Stomach (tissue), 8 donors: ENCODE measurements at regions not wholly inside any gene's neighbourhood (a gene's known extent, or its start where the extent isn't known, plus 50 kb on each side); places are given as distances from the start of the nearest gene placed in this dataset.
A peak's percentile ranks its signal among the peaks of the same experiment; 100 is the strongest.

ENCODE experiments used
- DNase-seq, 2 donors: peaks; one replicate each; pipeline versions ENCODE4 v3.0.0 to v3.0.0-alpha.2; 2013 to 2019
- H3K27ac ChIP-seq, 5 donors: fragments of 200-600 bp in 4 of 5; sonication (generic) in 4 of 5; one replicate each; pipeline ENCODE4 v1.5.1; 2013 to 2019; ENCODE audit warnings: mild to moderate bottlenecking in 1 of 5, moderate library complexity in 1 of 5
- H3K27me3 ChIP-seq, 3 donors: fragments of 200-600 bp; sonication (generic); one replicate each; pipeline ENCODE4 v1.5.1; 2017 to 2019; ENCODE audit warnings: mixed run types in 1 of 3
- H3K36me3 ChIP-seq, 4 donors: fragments of 200-600 bp; sonication (generic); 1 replicate in 3 of 4; 2 replicates in 1 of 4; pipeline ENCODE4 v1.5.1; 2016 to 2019
- H3K4me1 ChIP-seq, 4 donors: fragments of 200-600 bp; sonication (generic); one replicate each; pipeline ENCODE4 v1.5.1; 2016 to 2019
- H3K4me3 ChIP-seq, 4 donors: fragments of 200-600 bp; sonication (generic) in 3 of 4; one replicate each; pipeline ENCODE4 v1.5.1; 2016 to 2019; ENCODE audit warnings: mild to moderate bottlenecking in 1 of 4
- H3K9me3 ChIP-seq, 4 donors: fragments of 200-600 bp; sonication (generic); one replicate each; pipeline ENCODE4 v1.5.1; 2016 to 2019
- CTCF ChIP-seq, 7 experiments: fragments of 450-650 bp in 4 of 7; fragments of 200-600 bp in 3 of 7; sonication (generic) in 3 of 7; IDR thresholded peaks; one replicate each; pipeline ENCODE4 v1.5.1; 2016 to 2019; ENCODE audit warnings: antibody characterized with exemption in 7 of 7, control low read depth in 2 of 7, mild to moderate bottlenecking in 1 of 7
- EP300 ChIP-seq: sonication (generic); formaldehyde crosslinking; IDR thresholded peaks from one replicate; pipeline ENCODE4 v1.6.1; 2017; ENCODE audit warnings: antibody characterized with exemption
- POLR2A ChIP-seq, 4 donors: fragments of 450-650 bp; IDR thresholded peaks; one replicate each; pipeline ENCODE4 v1.6.1; 2016; ENCODE audit warnings: antibody characterized with exemption in 4 of 4, control low read depth in 2 of 4, mild to moderate bottlenecking in 1 of 4, moderate library complexity in 1 of 4
- POLR2AphosphoS5 ChIP-seq, 3 donors: sonication (generic); formaldehyde crosslinking; IDR thresholded peaks; one replicate each; pipeline ENCODE4 v1.6.1; 2016; ENCODE audit warnings: antibody characterized with exemption in 3 of 3
- WGBS, 5 donors: extraction: QIAGEN DNeasy Blood & Tissue Kit in 3 of 5; methylation state at CpG; one replicate each; pipeline versions ENCODE4 v1.1.5 to v1.1.7; 2013 to 2018; 5-methylcytosine and 5-hydroxymethylcytosine counted together
- intact Hi-C: fragments of 100-400 bp; cut with DNase I; formaldehyde crosslinking; loops from one replicate; pipeline ENCODE4 v1.15.1; 2023; ENCODE audit warnings: low total_unique reads
- donor health status: healthy with polysubstance abuse.
- donor health status: Bipolar disorder and iron deficiency.
- donor health status: healthy.

GRCh38 chrX:75968293-75968692 lies 183.2 kb upstream of the MAGEE2 start:
- Histone ChIP-seq H3K27me3 (no peaks in the 10 kb centered on the region), H3K4me1 (no peaks in the 10 kb centered on the region), H3K4me3 (no peak overlapping the region), H3K9me3 (peaks cover 0 to 11% (median 5%) of the 10 kb centered on the region in 4 donors), H3K36me3 (no peaks in the 10 kb centered on the region), H3K27ac (no peak overlapping the region)
- intact Hi-C loops = no loop called here
- WGBS, 5 donors = 40 to 59% (median 47%) methylated on average over 5 of the region's 5 CpGs
- TF ChIP-seq POLR2AphosphoS5 (IDR thresholded peaks at IDR 0.05) = no peak
- TF ChIP-seq CTCF (IDR thresholded peaks at IDR 0.05) = peak in 2 of 7 experiments; percentile 12 to 14
- no peak for TF ChIP-seq EP300
- TF ChIP-seq POLR2A (IDR thresholded peaks at IDR 0.05) = no peak
- peak; percentile 5 to 42 for DNase-seq

GRCh38 chrX:75986976-75987375 lies 185.9 kb upstream of the PBDC1 start:
- 32 to 61% (median 49%) methylated on average over 2 of the region's 2 CpGs for WGBS, 5 donors
- TF ChIP-seq POLR2A (IDR thresholded peaks at IDR 0.05) = no peak
- no peak for TF ChIP-seq POLR2AphosphoS5 (IDR thresholded peaks at IDR 0.05)
- no peak for TF ChIP-seq CTCF (IDR thresholded peaks at IDR 0.05)
- intact Hi-C loops = no loop called here

GRCh38 chrX:75989806-75990590 lies 182.9 kb upstream of the PBDC1 start:
- peaks cover 0 to 9% (median 0%) of the 10 kb centered on the region in 4 donors for H3K9me3 ChIP-seq
- intact Hi-C loops = no loop called here
- no peaks in the 10 kb centered on the region for H3K4me1 ChIP-seq
- no peak overlapping the region for H3K27ac ChIP-seq
- TF ChIP-seq CTCF (IDR thresholded peaks at IDR 0.05) (no peak), POLR2AphosphoS5 (IDR thresholded peaks at IDR 0.05) (no peak), POLR2A (IDR thresholded peaks at IDR 0.05) (no peak), EP300 (no peak)
- H3K36me3 ChIP-seq = no peaks in the 10 kb centered on the region
- no peak overlapping the region for H3K4me3 ChIP-seq
- no peak for DNase-seq
- WGBS, 5 donors = 44 to 69% (median 49%) methylated on average over 2 to 3 of the region's 3 CpGs
- H3K27me3 ChIP-seq = peaks cover 0 to 5% (median 0%) of the 10 kb centered on the region in 3 donors

More at GRCh38 chrX:75986976-75987375, 185.9 kb upstream of the PBDC1 start:
- no peak overlapping the region for H3K4me3 ChIP-seq
- peaks cover 0 to under 1% (median 0%) of the 10 kb centered on the region in 4 donors for H3K9me3 ChIP-seq
- H3K27ac ChIP-seq = no peak overlapping the region
- no peaks in the 10 kb centered on the region for H3K36me3 ChIP-seq
- H3K4me1 ChIP-seq = no peaks in the 10 kb centered on the region
- DNase-seq = no peak
- H3K27me3 ChIP-seq = peaks cover 0 to 13% (median 0%) of the 10 kb centered on the region in 3 donors

GRCh38 chrX:75997692-75998091 lies 175.2 kb upstream of the PBDC1 start:
- H3K9me3 ChIP-seq = peaks cover 0 to 15% (median 6%) of the 10 kb centered on the region in 4 donors
- intact Hi-C loops = no loop called here
- H3K4me3 ChIP-seq = no peak overlapping the region
- TF ChIP-seq POLR2AphosphoS5 (IDR thresholded peaks at IDR 0.05) = no peak
- no peak for TF ChIP-seq EP300
- TF ChIP-seq POLR2A (IDR thresholded peaks at IDR 0.05) = no peak
- no peak for TF ChIP-seq CTCF (IDR thresholded peaks at IDR 0.05)
- no peaks in the 10 kb centered on the region for H3K27me3 ChIP-seq
- no peak overlapping the region for H3K27ac ChIP-seq
- no peaks in the 10 kb centered on the region for H3K36me3 ChIP-seq
- no peak for DNase-seq
- H3K4me1 ChIP-seq = no peaks in the 10 kb centered on the region
- 13 to 44% (median 23%) methylated on average over 3 of the region's 3 CpGs for WGBS, 5 donors
